ENCODE measurements at regions not wholly inside any gene's neighbourhood (a gene's known extent, or its start where the extent isn't known, plus 50 kb on each side); places are given as distances from the start of the nearest gene placed in this dataset.

DNA sequence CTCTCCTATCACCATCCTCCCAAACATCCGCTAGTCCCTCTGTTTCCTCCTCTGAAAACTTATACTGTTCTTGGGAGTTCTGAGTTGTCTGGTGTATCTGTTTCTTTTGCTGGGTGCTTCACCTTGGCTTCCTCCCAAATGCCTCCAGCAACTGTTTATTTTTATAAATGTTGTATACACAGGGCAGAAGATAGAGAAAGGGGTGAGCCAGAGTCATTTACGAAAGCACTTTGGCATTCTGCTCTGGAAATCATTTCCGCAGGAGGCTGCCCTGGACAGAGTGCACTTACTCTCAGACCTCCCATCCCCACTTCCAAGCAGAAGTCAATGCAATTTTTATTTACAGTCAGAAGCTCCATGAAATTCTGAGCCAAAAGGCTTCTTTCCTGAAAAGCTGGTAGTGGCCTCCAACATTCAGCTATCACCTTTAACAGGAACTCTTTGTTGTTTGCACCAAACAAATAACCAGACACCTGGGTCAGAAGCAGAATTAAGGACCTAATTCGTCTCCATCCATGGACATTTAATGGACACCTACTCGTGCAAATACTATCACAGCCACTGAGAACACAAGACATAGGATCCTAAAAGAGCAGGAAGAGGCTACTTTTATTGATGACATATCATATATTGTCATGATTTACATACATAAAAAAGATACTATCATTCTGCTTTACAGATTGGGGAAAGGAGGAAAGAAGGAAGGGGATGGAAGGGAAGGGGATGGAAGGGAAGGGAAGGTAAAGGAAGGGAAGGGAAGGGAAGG lies 229.5 kb upstream of the PAPPA start:
- DNase-seq (ENCODE audit: low spot score) = no peak
- no peak overlapping the region for H3K27ac Mint-ChIP-seq
- H3K9me3 Mint-ChIP-seq = peaks cover 26% of the 10 kb centered on the region
- H3K4me3 Mint-ChIP-seq = no peak overlapping the region
- ATAC-seq = no peak
- H3K4me1 Mint-ChIP-seq (ENCODE audit: low read depth in 2 of 2) = peaks cover 0 to 5% of the 10 kb centered on the region in 2 donors
- no peaks in the 10 kb centered on the region for H3K27me3 Mint-ChIP-seq
- H3K36me3 Mint-ChIP-seq = peaks cover 4% of the 10 kb centered on the region

DNA sequence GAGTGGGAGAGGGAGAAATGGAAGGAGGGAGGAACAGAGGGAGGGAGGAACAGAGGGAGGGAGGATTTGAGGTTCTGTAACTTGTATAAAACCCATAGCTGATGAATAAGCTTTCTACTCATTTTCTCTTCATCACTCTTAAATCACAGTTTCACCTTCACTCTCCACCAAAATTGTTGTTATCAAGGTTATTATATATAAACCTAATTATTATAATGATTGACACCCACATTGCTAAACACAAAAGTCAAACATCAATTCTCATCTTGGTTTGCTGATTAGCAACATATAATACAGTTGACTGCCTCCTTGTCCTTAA lies 229.0 kb upstream of the PAPPA start:
- ATAC-seq (no peak), DNase-seq (ENCODE audit: low spot score) (no peak)
- H3K27ac Mint-ChIP-seq = no peak overlapping the region
- H3K36me3 Mint-ChIP-seq = peaks cover 4% of the 10 kb centered on the region
- H3K9me3 Mint-ChIP-seq = peaks cover 26% of the 10 kb centered on the region
- no peak overlapping the region for H3K4me3 Mint-ChIP-seq
- peaks cover 0 to 5% of the 10 kb centered on the region in 2 donors for H3K4me1 Mint-ChIP-seq (ENCODE audit: low read depth in 2 of 2)
- no peaks in the 10 kb centered on the region for H3K27me3 Mint-ChIP-seq

DNA sequence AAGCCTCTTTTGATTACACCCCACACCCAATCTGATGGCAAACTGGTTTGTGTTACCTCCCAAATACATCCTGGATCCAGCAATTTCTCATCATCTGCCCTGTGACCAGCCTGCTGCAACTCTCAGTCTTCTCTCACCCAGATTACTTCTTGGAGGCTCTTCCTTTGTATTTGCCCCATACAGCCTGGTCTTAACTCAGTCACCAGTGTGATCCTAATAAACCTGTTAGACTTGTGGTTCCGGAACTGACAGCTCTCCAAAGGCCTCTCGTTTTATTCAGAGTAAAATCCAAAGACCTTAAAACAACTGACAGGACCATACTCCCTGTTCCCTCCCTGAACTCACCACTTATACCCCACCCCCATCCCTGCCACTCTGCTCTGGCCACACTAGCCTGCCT lies 228.2 kb upstream of the PAPPA start:
- Mint-ChIP-seq H3K9me3 (peaks cover 26% of the 10 kb centered on the region), H3K36me3 (peaks cover 4% of the 10 kb centered on the region), H3K27me3 (no peaks in the 10 kb centered on the region), H3K27ac (no peak overlapping the region), H3K4me1 (ENCODE audit: low read depth in 2 of 2) (peaks cover 0 to 5% of the 10 kb centered on the region in 2 donors), H3K4me3 (no peak overlapping the region)
- ATAC-seq = no peak
- DNase-seq (ENCODE audit: low spot score) = no peak

DNA sequence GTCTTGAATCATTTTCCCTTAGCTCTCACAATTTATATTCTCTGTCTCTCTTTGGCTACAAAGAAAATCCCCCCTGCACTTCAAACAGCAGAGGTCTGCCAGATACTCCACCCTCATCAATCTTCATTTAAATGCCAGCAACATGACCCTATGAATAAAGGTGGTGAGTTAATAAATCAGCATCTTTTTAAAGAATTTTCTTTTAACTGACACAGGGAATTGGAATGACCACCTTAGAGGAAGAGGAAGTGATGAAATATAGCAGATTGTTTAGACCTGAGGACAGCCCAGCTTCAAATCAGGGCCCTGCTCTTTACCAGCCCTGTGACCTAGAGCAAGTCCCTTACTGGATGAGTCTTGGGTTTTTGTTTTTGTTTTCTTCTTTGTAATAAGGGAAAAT lies 223.1 kb upstream of the PAPPA start:
- DNase-seq (ENCODE audit: low spot score) (no peak), ATAC-seq (no peak)
- H3K27me3 Mint-ChIP-seq = no peaks in the 10 kb centered on the region
- no peak overlapping the region for H3K27ac Mint-ChIP-seq
- H3K36me3 Mint-ChIP-seq = no peaks in the 10 kb centered on the region
- no peak overlapping the region for H3K4me3 Mint-ChIP-seq
- peaks cover 17% of the 10 kb centered on the region for H3K9me3 Mint-ChIP-seq
- H3K4me1 Mint-ChIP-seq (ENCODE audit: low read depth in 2 of 2) = no peaks in the 10 kb centered on the region

DNA sequence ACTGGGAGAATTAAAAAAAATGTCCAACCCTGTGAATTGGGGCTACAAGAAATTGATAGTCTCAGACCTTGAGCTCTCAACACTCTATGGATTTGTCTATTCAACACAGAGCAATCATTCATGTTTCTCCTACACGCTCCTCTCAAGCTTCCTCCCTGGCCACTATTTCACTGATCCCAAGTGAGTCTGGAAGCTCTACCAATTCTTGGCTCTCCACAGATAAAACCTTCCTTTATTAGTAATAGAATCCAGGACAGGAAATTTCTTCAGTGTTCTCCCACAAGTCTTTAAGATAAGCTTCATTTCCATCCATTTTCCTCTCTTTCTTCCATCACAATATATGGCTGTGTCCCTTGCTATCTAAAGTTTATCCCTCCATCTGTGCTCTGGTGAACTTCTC lies 215.1 kb upstream of the PAPPA start:
- no peak overlapping the region for H3K27ac Mint-ChIP-seq
- no peaks in the 10 kb centered on the region for H3K36me3 Mint-ChIP-seq
- DNase-seq (ENCODE audit: low spot score) (no peak), ATAC-seq (no peak)
- peaks cover 25% of the 10 kb centered on the region for H3K9me3 Mint-ChIP-seq
- no peaks in the 10 kb centered on the region for H3K4me1 Mint-ChIP-seq (ENCODE audit: low read depth in 2 of 2)
- H3K27me3 Mint-ChIP-seq = no peaks in the 10 kb centered on the region
- no peak overlapping the region for H3K4me3 Mint-ChIP-seq

DNA sequence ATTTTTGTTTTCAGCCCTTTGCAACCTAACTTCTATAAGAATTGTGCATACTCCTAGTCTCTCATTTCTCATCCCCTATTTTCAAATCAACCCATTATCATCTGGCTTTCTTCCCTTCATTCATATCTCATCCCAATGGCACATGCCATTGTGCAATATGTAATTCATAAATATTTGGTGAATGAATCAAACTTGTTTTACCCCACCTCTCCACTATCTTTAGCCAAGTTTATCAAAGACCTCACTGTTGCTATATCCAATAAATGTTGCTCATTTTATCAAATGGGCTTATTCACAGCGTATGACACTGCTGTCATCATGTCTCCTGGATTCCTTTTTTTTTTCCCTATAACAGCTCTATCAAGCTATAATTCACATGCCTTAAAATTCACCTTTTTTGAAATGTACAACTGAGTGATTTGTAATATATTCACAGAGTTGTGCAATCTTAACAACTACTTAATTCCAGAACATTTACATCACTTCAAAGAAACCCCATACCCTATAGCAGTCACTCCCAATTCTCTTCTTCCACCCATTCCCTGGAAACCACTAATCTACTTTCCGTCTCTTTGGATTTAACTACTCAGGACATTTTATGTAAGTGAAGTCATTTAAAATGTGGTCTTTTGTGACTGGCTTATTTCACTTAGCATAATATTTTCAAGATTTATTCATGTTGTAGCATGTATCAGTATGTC lies 214.4 kb upstream of the PAPPA start:
- Mint-ChIP-seq H3K4me1 (ENCODE audit: low read depth in 2 of 2) (no peaks in the 10 kb centered on the region), H3K9me3 (peaks cover 25% of the 10 kb centered on the region), H3K36me3 (no peaks in the 10 kb centered on the region), H3K27ac (no peak overlapping the region), H3K27me3 (no peaks in the 10 kb centered on the region), H3K4me3 (no peak overlapping the region)
- ATAC-seq (no peak), DNase-seq (ENCODE audit: low spot score) (no peak)

DNA sequence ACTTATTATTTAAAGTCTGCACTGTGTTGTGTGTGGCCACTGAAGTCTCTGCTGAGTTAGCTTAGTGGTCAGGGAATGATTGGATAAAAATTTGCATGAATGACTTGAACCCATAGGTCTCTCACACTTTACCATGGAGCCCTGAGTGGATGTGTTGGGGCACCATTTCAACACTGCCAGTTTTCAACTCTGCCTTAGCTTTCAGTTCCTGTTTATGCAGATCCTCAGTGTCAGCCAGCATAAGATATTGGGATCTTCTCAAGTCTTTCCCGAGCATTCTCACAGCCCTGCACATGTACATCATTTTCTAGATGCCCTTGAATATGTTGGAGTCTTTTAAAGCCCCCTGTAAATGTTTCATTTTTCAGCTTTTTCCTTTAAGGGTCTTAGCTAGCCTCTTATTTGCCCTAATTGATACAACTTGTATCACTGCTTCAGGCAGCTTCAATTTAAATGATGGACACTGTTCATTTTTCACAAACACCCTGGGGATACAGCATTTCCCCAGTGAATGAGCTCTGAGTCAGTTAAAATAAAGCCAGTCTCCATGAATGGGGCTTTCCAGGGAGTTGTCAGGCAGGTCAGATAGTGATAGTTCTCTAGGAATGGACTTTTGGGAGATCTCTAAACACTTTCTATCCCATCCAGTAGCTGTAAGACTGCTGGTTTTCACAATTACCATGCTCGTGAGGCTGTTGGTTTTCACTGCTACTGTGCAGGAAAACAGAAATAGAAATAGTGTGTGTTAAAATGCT lies 211.9 kb upstream of the PAPPA start:
- Mint-ChIP-seq H3K27me3 (no peaks in the 10 kb centered on the region), H3K9me3 (peaks cover 26% of the 10 kb centered on the region), H3K4me3 (no peak overlapping the region), H3K36me3 (no peaks in the 10 kb centered on the region), H3K4me1 (ENCODE audit: low read depth in 2 of 2) (no peaks in the 10 kb centered on the region), H3K27ac (no peak overlapping the region)
- DNase-seq (ENCODE audit: low spot score) (no peak), ATAC-seq (no peak)

DNA sequence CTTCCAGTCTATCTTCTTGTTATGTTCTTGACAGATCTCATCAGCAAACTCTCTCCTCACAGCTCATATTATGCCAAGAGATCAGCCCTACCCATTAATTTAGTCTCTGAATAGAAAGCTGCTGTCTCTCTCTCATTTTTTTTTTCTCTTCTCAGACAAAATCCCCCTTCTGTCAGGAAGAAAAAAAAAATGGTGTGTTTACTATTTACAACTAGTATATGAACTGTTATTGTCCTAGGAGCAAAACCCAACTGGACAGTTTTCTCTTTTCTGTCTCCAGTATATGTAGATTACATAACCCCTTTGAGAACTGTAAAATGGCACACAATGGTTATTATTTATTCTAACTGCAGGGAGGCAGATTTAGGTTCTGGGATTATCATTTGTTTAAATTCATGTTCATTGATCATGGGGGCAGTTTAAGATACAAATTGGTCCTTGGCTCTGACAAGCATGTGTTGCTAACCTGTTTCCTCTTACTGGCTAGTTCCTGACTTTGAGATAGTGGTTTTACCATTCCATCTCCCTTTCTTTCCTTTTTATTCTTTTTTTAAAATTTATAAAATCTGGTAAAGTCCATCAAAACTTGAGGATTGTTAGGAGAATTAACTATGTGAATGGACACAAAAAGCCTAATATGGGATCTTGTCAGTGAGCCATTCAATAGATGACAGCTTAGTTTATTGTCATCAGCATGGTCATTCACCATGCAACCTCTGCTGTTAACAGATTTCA lies 210.0 kb upstream of the PAPPA start:
- peaks cover 27% of the 10 kb centered on the region for H3K9me3 Mint-ChIP-seq
- ATAC-seq = no peak
- H3K4me3 Mint-ChIP-seq = no peak overlapping the region
- H3K27me3 Mint-ChIP-seq = no peaks in the 10 kb centered on the region
- H3K36me3 Mint-ChIP-seq = no peaks in the 10 kb centered on the region
- no peaks in the 10 kb centered on the region for H3K4me1 Mint-ChIP-seq (ENCODE audit: low read depth in 2 of 2)
- no peak for DNase-seq (ENCODE audit: low spot score)
- no peak overlapping the region for H3K27ac Mint-ChIP-seq

DNA sequence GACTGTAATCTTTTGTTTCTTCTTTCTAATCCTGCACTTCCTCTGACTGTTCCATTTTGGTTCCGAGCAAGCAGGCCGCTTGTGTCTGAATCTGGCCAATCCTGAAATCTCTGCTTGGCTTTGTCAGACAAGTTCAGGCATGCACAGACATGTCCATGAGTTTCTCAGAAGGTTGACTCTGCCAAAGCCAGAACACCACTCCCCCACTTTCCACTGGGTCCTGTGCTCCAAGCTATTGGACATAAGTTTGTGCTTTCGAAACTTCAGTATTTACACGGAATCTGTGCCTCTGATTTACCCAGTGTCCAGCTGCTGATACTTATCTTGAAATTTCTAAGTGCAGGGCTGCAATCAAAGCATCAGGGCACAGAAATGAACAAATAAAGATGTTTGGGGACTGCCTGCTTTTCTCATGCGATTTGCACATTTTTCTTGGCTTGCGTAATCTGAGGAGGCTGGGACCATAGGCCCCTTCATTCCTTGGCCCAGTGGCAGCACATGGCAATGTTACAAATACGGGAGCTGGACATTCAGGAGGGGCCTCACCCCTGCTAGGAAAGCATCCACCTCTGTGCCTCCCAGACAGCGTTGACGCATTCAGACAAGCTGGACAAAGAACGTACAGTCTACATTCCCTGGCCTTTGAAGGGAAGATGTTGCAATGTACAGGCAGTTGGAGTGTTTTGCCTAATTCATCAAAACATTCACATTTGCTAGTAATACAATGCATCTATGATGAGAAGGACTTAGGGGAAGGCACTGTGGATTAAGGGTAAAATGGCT lies 209.2 kb upstream of the PAPPA start:
- no peaks in the 10 kb centered on the region for H3K36me3 Mint-ChIP-seq
- no peak for ATAC-seq
- peaks cover 25% of the 10 kb centered on the region for H3K9me3 Mint-ChIP-seq
- no peak for DNase-seq (ENCODE audit: low spot score)
- H3K4me1 Mint-ChIP-seq (ENCODE audit: low read depth in 2 of 2) = no peaks in the 10 kb centered on the region
- no peak overlapping the region for H3K4me3 Mint-ChIP-seq
- no peaks in the 10 kb centered on the region for H3K27me3 Mint-ChIP-seq
- H3K27ac Mint-ChIP-seq = no peak overlapping the region

DNA sequence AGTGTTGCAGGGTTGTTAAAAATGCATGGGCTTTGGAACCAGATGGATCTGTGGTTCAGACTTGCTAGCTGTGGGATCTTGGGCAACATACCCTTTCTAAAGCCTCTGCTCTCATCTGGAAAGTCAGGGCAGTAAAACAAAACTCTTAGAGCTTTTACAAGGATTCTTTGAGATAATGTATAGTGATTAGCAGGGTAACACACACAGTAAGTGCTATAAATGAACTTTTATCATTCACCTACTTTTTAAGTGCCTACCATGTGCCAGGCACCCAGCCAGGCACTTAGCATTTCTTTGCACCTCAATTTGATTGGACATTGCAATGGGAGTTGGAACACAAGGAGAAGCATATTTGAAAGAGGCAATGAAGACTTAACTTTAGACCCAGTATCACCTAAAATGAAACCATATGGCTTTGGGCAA lies 208.6 kb upstream of the PAPPA start:
- Mint-ChIP-seq H3K4me3 (no peak overlapping the region), H3K27me3 (no peaks in the 10 kb centered on the region), H3K9me3 (peaks cover 23% of the 10 kb centered on the region), H3K36me3 (no peaks in the 10 kb centered on the region), H3K27ac (no peak overlapping the region), H3K4me1 (ENCODE audit: low read depth in 2 of 2) (no peaks in the 10 kb centered on the region)
- no peak for DNase-seq (ENCODE audit: low spot score)
- ATAC-seq = no peak

DNA sequence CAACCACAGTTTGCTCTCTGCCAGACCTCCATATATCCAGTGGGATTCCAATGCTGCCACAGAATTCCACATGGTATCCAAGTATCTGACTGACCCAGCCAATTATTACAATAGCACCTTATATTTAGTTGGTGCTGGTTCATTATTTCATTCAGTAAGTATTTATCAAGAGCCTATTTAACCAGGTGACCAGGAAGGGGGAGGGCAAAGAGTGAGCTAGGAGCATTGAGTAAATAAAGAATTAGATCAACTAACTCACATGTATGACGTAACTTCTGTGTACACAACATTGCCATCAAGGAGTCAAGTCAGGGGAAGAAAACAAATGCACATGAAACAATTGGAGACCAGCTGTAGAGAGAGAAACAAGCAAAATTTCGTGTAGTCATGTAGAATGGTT lies 207.1 kb upstream of the PAPPA start:
- no peaks in the 10 kb centered on the region for H3K27me3 Mint-ChIP-seq
- H3K4me1 Mint-ChIP-seq (ENCODE audit: low read depth in 2 of 2) = no peaks in the 10 kb centered on the region
- peaks cover 29% of the 10 kb centered on the region for H3K9me3 Mint-ChIP-seq
- no peaks in the 10 kb centered on the region for H3K36me3 Mint-ChIP-seq
- H3K27ac Mint-ChIP-seq = no peak overlapping the region
- ATAC-seq = no peak
- DNase-seq (ENCODE audit: low spot score) = no peak
- H3K4me3 Mint-ChIP-seq = no peak overlapping the region

DNA sequence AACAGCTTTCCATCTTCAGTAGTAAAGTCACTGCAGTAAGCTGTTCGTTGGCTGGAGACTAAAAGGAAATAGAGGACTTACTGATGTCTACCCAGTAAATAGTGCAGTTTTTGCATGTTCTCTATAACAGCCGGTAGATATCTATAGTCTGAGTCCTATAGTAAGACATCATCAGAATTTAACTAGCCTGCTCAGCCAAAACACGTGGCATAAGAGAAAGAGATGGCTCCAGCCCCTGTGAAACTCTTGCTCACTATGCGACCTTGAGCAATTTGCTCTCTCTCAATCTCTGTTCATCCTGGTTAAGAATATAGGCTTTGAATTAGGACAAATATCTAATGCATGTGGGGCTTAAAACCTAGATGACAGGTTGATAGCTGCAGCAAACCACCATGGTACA lies 201.6 kb upstream of the PAPPA start:
- H3K4me1 Mint-ChIP-seq (ENCODE audit: low read depth in 2 of 2) = no peaks in the 10 kb centered on the region
- H3K9me3 Mint-ChIP-seq = peaks cover 17% of the 10 kb centered on the region
- H3K27ac Mint-ChIP-seq = no peak overlapping the region
- H3K36me3 Mint-ChIP-seq = no peaks in the 10 kb centered on the region
- no peak overlapping the region for H3K4me3 Mint-ChIP-seq
- H3K27me3 Mint-ChIP-seq = no peaks in the 10 kb centered on the region
- DNase-seq (ENCODE audit: low spot score) (no peak), ATAC-seq (no peak)

Data from natural killer cell treated with Interleukin-12 subunit alpha and Interleukin-12 subunit beta and Interleukin-15 and Interleukin-18, amount 100 ng/mL, for 72 hours (primary cell).